ENCODE measurements at regions not wholly inside any gene's neighbourhood (a gene's known extent, or its start where the extent isn't known, plus 50 kb on each side); places are given as distances from the start of the nearest gene placed in this dataset.

GRCh38 chr4:54517781-54518444 lies 139.8 kb upstream of the KIT start:
- TF ChIP-seq YY1 (IDR thresholded peaks at IDR 0.05; ENCODE audit: insufficient read depth, insufficient read length) (no peak), SUZ12 (IDR thresholded peaks at IDR 0.05; ENCODE audit: extremely low read depth, insufficient read depth, insufficient read length) (no peak), ZNF274 (IDR thresholded peaks at IDR 0.05; ENCODE audit: low read depth, low read length) (no peak)
- Histone ChIP-seq H3K36me3 (ENCODE audit: insufficient read depth, insufficient read length, low read length) (no peaks in the 10 kb centered on the region), H3K9ac (ENCODE audit: insufficient read length, low read depth) (no peak overlapping the region), H3K9me3 (ENCODE audit: insufficient read depth, low read length) (peaks cover 7% of the 10 kb centered on the region), H3K4me1 (ENCODE audit: insufficient read depth, insufficient read length) (no peaks in the 10 kb centered on the region), H3K4me3 (ENCODE audit: insufficient read length, low read depth) (no peak overlapping the region), H3K27me3 (ENCODE audit: insufficient read depth, insufficient read length) (no peaks in the 10 kb centered on the region)
- DNase-seq (ENCODE audit: low read depth, low spot score): no peak

- Histone ChIP-seq H3K36me3 (ENCODE audit: insufficient read depth, insufficient read length, low read length) (no peaks in the 10 kb centered on the region), H3K4me1 (ENCODE audit: insufficient read depth, insufficient read length) (no peaks in the 10 kb centered on the region), H3K27me3 (ENCODE audit: insufficient read depth, insufficient read length) (no peaks in the 10 kb centered on the region), H3K9me3 (ENCODE audit: insufficient read depth, low read length) (peaks cover 7% of the 10 kb centered on the region), H3K4me3 (ENCODE audit: insufficient read length, low read depth) (no peak overlapping the region), H3K9ac (ENCODE audit: insufficient read length, low read depth) (no peak overlapping the region)
- TF ChIP-seq SUZ12 (IDR thresholded peaks at IDR 0.05; ENCODE audit: extremely low read depth, insufficient read depth, insufficient read length) (no peak), ZNF274 (IDR thresholded peaks at IDR 0.05; ENCODE audit: low read depth, low read length) (no peak), YY1 (IDR thresholded peaks at IDR 0.05; ENCODE audit: insufficient read depth, insufficient read length) (no peak)
- no peak for DNase-seq (ENCODE audit: low read depth, low spot score)
These were observed 132.2 kb upstream of the KIT start for GRCh38 chr4:54525602-54526001.

GRCh38 chr4:54526560-54526959 lies 131.2 kb upstream of the KIT start:
- no peak overlapping the region for H3K4me3 ChIP-seq (ENCODE audit: insufficient read length, low read depth)
- TF ChIP-seq SUZ12 (IDR thresholded peaks at IDR 0.05; ENCODE audit: extremely low read depth, insufficient read depth, insufficient read length) (no peak), ZNF274 (IDR thresholded peaks at IDR 0.05; ENCODE audit: low read depth, low read length) (no peak), YY1 (IDR thresholded peaks at IDR 0.05; ENCODE audit: insufficient read depth, insufficient read length) (no peak)

GRCh38 chr4:54527532-54527931 lies 130.2 kb upstream of the KIT start:
- Histone ChIP-seq H3K4me1 (ENCODE audit: insufficient read depth, insufficient read length) (no peaks in the 10 kb centered on the region), H3K4me3 (ENCODE audit: insufficient read length, low read depth) (no peak overlapping the region), H3K9ac (ENCODE audit: insufficient read length, low read depth) (no peak overlapping the region), H3K36me3 (ENCODE audit: insufficient read depth, insufficient read length, low read length) (no peaks in the 10 kb centered on the region), H3K9me3 (ENCODE audit: insufficient read depth, low read length) (peaks cover 2% of the 10 kb centered on the region; the same call in 1 of the 2 replicates), H3K27me3 (ENCODE audit: insufficient read depth, insufficient read length) (no peaks in the 10 kb centered on the region)
- DNase-seq (ENCODE audit: low read depth, low spot score): no peak
- no peak for TF ChIP-seq SUZ12 (IDR thresholded peaks at IDR 0.05; ENCODE audit: extremely low read depth, insufficient read depth, insufficient read length)
- no peak for TF ChIP-seq YY1 (IDR thresholded peaks at IDR 0.05; ENCODE audit: insufficient read depth, insufficient read length)
- TF ChIP-seq ZNF274 (IDR thresholded peaks at IDR 0.05; ENCODE audit: low read depth, low read length): no peak

More at GRCh38 chr4:54526560-54526959, 131.2 kb upstream of the KIT start:
- H3K4me1 ChIP-seq (ENCODE audit: insufficient read depth, insufficient read length): no peaks in the 10 kb centered on the region
- H3K9ac ChIP-seq (ENCODE audit: insufficient read length, low read depth): no peak overlapping the region
- DNase-seq (ENCODE audit: low read depth, low spot score): no peak
- H3K27me3 ChIP-seq (ENCODE audit: insufficient read depth, insufficient read length): no peaks in the 10 kb centered on the region
- no peaks in the 10 kb centered on the region for H3K36me3 ChIP-seq (ENCODE audit: insufficient read depth, insufficient read length, low read length)
- H3K9me3 ChIP-seq (ENCODE audit: insufficient read depth, low read length): peaks cover 7% of the 10 kb centered on the region

GRCh38 chr4:54539500-54540029 lies 118.2 kb upstream of the KIT start:
- Histone ChIP-seq H3K4me3 (ENCODE audit: insufficient read length, low read depth) (peak overlapping the region; percentile 16), H3K9ac (ENCODE audit: insufficient read length, low read depth) (peak overlapping the region; percentile 50), H3K36me3 (ENCODE audit: insufficient read depth, insufficient read length, low read length) (no peaks in the 10 kb centered on the region), H3K4me1 (ENCODE audit: insufficient read depth, insufficient read length) (peaks cover 3% of the 10 kb centered on the region), H3K9me3 (ENCODE audit: insufficient read depth, low read length) (no peaks in the 10 kb centered on the region; the same call in 1 of the 2 replicates), H3K27me3 (ENCODE audit: insufficient read depth, insufficient read length) (no peaks in the 10 kb centered on the region)
- TF ChIP-seq ZNF274 (IDR thresholded peaks at IDR 0.05; ENCODE audit: low read depth, low read length) (no peak), YY1 (IDR thresholded peaks at IDR 0.05; ENCODE audit: insufficient read depth, insufficient read length) (no peak), SUZ12 (IDR thresholded peaks at IDR 0.05; ENCODE audit: extremely low read depth, insufficient read depth, insufficient read length) (no peak)
- peak; percentile 16 for DNase-seq (ENCODE audit: low read depth, low spot score)

GRCh38 chr4:54540931-54541330 lies 116.8 kb upstream of the KIT start:
- Histone ChIP-seq H3K4me1 (ENCODE audit: insufficient read depth, insufficient read length) (peaks cover 3% of the 10 kb centered on the region), H3K27me3 (ENCODE audit: insufficient read depth, insufficient read length) (no peaks in the 10 kb centered on the region), H3K9ac (ENCODE audit: insufficient read length, low read depth) (no peak overlapping the region), H3K9me3 (ENCODE audit: insufficient read depth, low read length) (no peaks in the 10 kb centered on the region), H3K36me3 (ENCODE audit: insufficient read depth, insufficient read length, low read length) (no peaks in the 10 kb centered on the region), H3K4me3 (ENCODE audit: insufficient read length, low read depth) (no peak overlapping the region)
- DNase-seq (ENCODE audit: low read depth, low spot score): no peak
- TF ChIP-seq ZNF274 (IDR thresholded peaks at IDR 0.05; ENCODE audit: low read depth, low read length) (no peak), SUZ12 (IDR thresholded peaks at IDR 0.05; ENCODE audit: extremely low read depth, insufficient read depth, insufficient read length) (no peak), YY1 (IDR thresholded peaks at IDR 0.05; ENCODE audit: insufficient read depth, insufficient read length) (no peak)

GRCh38 chr4:54541426-54542118 lies 116.2 kb upstream of the KIT start:
- Histone ChIP-seq H3K9me3 (ENCODE audit: insufficient read depth, low read length) (no peaks in the 10 kb centered on the region), H3K4me1 (ENCODE audit: insufficient read depth, insufficient read length) (peaks cover 3% of the 10 kb centered on the region), H3K9ac (ENCODE audit: insufficient read length, low read depth) (no peak overlapping the region), H3K36me3 (ENCODE audit: insufficient read depth, insufficient read length, low read length) (no peaks in the 10 kb centered on the region), H3K27me3 (ENCODE audit: insufficient read depth, insufficient read length) (no peaks in the 10 kb centered on the region), H3K4me3 (ENCODE audit: insufficient read length, low read depth) (no peak overlapping the region)
- no peak for DNase-seq (ENCODE audit: low read depth, low spot score)
- no peak for TF ChIP-seq YY1 (IDR thresholded peaks at IDR 0.05; ENCODE audit: insufficient read depth, insufficient read length)
- TF ChIP-seq SUZ12 (IDR thresholded peaks at IDR 0.05; ENCODE audit: extremely low read depth, insufficient read depth, insufficient read length): no peak
- TF ChIP-seq ZNF274 (IDR thresholded peaks at IDR 0.05; ENCODE audit: low read depth, low read length): no peak

Measured in NT2/D1 (cell line).